PFSK-1 (cell line): ENCODE measurements at regions not wholly inside any gene's neighbourhood (a gene's known extent, or its start where the extent isn't known, plus 50 kb on each side); places are given as distances from the start of the nearest gene placed in this dataset.

ENCODE experiments used
- POLR2AphosphoS5 ChIP-seq: IDR thresholded peaks from 2 replicates; pipeline ENCODE4 v1.6.1; 2012; ENCODE audit warnings: low read depth, mild to moderate bottlenecking, control low read depth, low read length, moderate library complexity
- TAF1 ChIP-seq: IDR thresholded peaks from 2 replicates; pipeline ENCODE4 v1.6.1; 2012; ENCODE audit warnings: low read length, control low read depth, borderline replicate concordance; ENCODE audit not compliant: insufficient read depth

- no peak for TF ChIP-seq POLR2AphosphoS5
- TF ChIP-seq TAF1: no peak
Measured at GRCh38 chr21:43278359-43278758, 109.6 kb downstream of the CRYAA start.
